ENCODE measurements at regions not wholly inside any gene's neighbourhood (a gene's known extent, or its start where the extent isn't known, plus 50 kb on each side); places are given as distances from the start of the nearest gene placed in this dataset.

GRCh38 chr10:83625831-83626360 is 513.4 kb upstream of the GHITM start:
- H3K36me3 ChIP-seq, result no peaks in the 10 kb centered on the region
- no peaks in the 10 kb centered on the region for H3K27me3 ChIP-seq
- no peak overlapping the region for H3K27ac ChIP-seq
- no peaks in the 10 kb centered on the region for H3K4me1 ChIP-seq
- DNase-seq, result no peak
- intact Hi-C loops (cut with DNase I; ENCODE audit: low total_unique reads), result no loop called here
- no peaks in the 10 kb centered on the region for H3K9me3 ChIP-seq
- no peak overlapping the region for H3K4me3 ChIP-seq
- no peak for TF ChIP-seq POLR2A (IDR thresholded peaks at IDR 0.05)
- no peak for TF ChIP-seq POLR2AphosphoS5 (IDR thresholded peaks at IDR 0.05)
- no peak for TF ChIP-seq CTCF (IDR thresholded peaks at IDR 0.05)
- TF ChIP-seq EP300 (IDR thresholded peaks at IDR 0.05), result no peak
- WGBS, 5 donors, result 50 to 65% (median 63%) methylated on average over 5 of the region's 5 CpGs

- Histone ChIP-seq H3K4me3 (no peak overlapping the region), H3K36me3 (no peaks in the 10 kb centered on the region), H3K27ac (no peak overlapping the region), H3K4me1 (no peaks in the 10 kb centered on the region), H3K9me3 (no peaks in the 10 kb centered on the region), H3K27me3 (no peaks in the 10 kb centered on the region)
- intact Hi-C loops (cut with DNase I; ENCODE audit: low total_unique reads), result no loop called here
- DNase-seq, result no peak
- TF ChIP-seq POLR2A (IDR thresholded peaks at IDR 0.05) (no peak), CTCF (IDR thresholded peaks at IDR 0.05) (no peak), POLR2AphosphoS5 (IDR thresholded peaks at IDR 0.05) (no peak), EP300 (IDR thresholded peaks at IDR 0.05) (no peak)
These were observed 506.6 kb upstream of the GHITM start for GRCh38 chr10:83632701-83633100.

- Histone ChIP-seq H3K27me3 (no peaks in the 10 kb centered on the region), H3K27ac (no peak overlapping the region), H3K9me3 (no peaks in the 10 kb centered on the region), H3K4me3 (no peak overlapping the region), H3K36me3 (no peaks in the 10 kb centered on the region), H3K4me1 (no peaks in the 10 kb centered on the region)
- 88 to 95% (median 94%) methylated on average over 4 of the region's 4 CpGs for WGBS, 5 donors
- TF ChIP-seq EP300 (IDR thresholded peaks at IDR 0.05) (no peak), POLR2A (IDR thresholded peaks at IDR 0.05) (no peak)
- no peak for DNase-seq
- intact Hi-C loops (cut with DNase I; ENCODE audit: low total_unique reads), result no loop called here
These were observed 505.8 kb upstream of the GHITM start for GRCh38 chr10:83633547-83633946.

GRCh38 chr10:83636826-83637225 is 502.5 kb upstream of the GHITM start:
- TF ChIP-seq CTCF (IDR thresholded peaks at IDR 0.05) (no peak), EP300 (IDR thresholded peaks at IDR 0.05) (no peak), POLR2AphosphoS5 (IDR thresholded peaks at IDR 0.05) (no peak), POLR2A (IDR thresholded peaks at IDR 0.05) (no peak)
- Histone ChIP-seq H3K27ac (no peak overlapping the region), H3K4me1 (no peaks in the 10 kb centered on the region), H3K4me3 (no peak overlapping the region), H3K9me3 (no peaks in the 10 kb centered on the region), H3K27me3 (no peaks in the 10 kb centered on the region), H3K36me3 (no peaks in the 10 kb centered on the region)
- intact Hi-C loops (cut with DNase I; ENCODE audit: low total_unique reads), result no loop called here
- WGBS, 5 donors, result 59 to 76% (median 70%) methylated on average over 3 of the region's 3 CpGs
- DNase-seq, result no peak

GRCh38 chr10:83647526-83647925 is 491.8 kb upstream of the GHITM start:
- Histone ChIP-seq H3K9me3 (no peaks in the 10 kb centered on the region), H3K27ac (no peak overlapping the region), H3K27me3 (no peaks in the 10 kb centered on the region), H3K4me3 (no peak overlapping the region), H3K4me1 (no peaks in the 10 kb centered on the region), H3K36me3 (no peaks in the 10 kb centered on the region)
- intact Hi-C loops (cut with DNase I; ENCODE audit: low total_unique reads), result no loop called here
- TF ChIP-seq CTCF (IDR thresholded peaks at IDR 0.05), result no peak
- no peak for TF ChIP-seq POLR2AphosphoS5 (IDR thresholded peaks at IDR 0.05)
- no peak for TF ChIP-seq EP300 (IDR thresholded peaks at IDR 0.05)
- TF ChIP-seq POLR2A (IDR thresholded peaks at IDR 0.05), result no peak
- DNase-seq, result no peak
